ENCODE measurements at regions not wholly inside any gene's neighbourhood (a gene's known extent, or its start where the extent isn't known, plus 50 kb on each side); places are given as distances from the start of the nearest gene placed in this dataset.

DNA sequence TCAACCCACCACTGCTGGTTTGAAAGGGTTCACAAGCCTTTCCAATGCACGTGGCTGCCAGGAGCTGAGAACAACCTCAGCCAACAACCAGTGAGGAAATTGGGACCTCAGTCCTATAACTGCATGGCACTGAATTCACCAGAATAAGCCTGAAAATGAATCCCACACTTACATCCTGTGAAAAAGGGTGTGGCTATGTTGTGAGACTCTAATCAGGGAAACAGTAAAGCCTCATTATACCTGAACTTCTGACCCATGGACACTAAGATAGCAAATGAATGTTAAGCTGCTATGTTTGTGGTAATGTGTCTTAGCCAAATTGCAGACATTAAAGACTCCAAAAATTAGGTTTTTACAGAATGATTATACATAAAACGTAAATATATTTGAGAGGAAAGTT is 515.8 kb downstream of the IRS1 start:
- TF ChIP-seq, protein P1, sequence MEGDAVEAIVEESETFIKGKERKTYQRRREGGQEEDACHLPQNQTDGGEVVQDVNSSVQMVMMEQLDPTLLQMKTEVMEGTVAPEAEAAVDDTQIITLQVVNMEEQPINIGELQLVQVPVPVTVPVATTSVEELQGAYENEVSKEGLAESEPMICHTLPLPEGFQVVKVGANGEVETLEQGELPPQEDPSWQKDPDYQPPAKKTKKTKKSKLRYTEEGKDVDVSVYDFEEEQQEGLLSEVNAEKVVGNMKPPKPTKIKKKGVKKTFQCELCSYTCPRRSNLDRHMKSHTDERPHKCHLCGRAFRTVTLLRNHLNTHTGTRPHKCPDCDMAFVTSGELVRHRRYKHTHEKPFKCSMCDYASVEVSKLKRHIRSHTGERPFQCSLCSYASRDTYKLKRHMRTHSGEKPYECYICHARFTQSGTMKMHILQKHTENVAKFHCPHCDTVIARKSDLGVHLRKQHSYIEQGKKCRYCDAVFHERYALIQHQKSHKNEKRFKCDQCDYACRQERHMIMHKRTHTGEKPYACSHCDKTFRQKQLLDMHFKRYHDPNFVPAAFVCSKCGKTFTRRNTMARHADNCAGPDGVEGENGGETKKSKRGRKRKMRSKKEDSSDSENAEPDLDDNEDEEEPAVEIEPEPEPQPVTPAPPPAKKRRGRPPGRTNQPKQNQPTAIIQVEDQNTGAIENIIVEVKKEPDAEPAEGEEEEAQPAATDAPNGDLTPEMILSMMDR (conservative IDR thresholded peaks at IDR 0.05) = no peak
- no peak for TF ChIP-seq ZFX (IDR thresholded peaks at IDR 0.05)
